HepG2 (cell line): ENCODE measurements at regions not wholly inside any gene's neighbourhood (a gene's known extent, or its start where the extent isn't known, plus 50 kb on each side); places are given as distances from the start of the nearest gene placed in this dataset.

Experiments used
- CAMTA2 ChIP-seq: sonication (generic); formaldehyde crosslinking; IDR thresholded peaks from 2 replicates; pipeline ENCODE4 v1.4.0; 2020; ENCODE audit warnings: mild to moderate bottlenecking, missing genetic modification reagents, borderline replicate concordance
- HOXA5 ChIP-seq: sonication (generic); formaldehyde crosslinking; IDR thresholded peaks from 2 replicates; pipeline ENCODE4 v1.4.0; 2020; ENCODE audit warnings: missing genetic modification reagents
- NFAT5 ChIP-seq: sonication (generic); formaldehyde crosslinking; IDR thresholded peaks from 2 replicates; pipeline ENCODE4 v1.4.0; 2020; ENCODE audit warnings: missing genetic modification reagents
- RBM39 ChIP-seq: fragments of 200-400 bp; formaldehyde crosslinking; IDR thresholded peaks from one replicate; pipeline ENCODE4 v1.6.1; 2018; ENCODE audit warnings: antibody characterized with exemption, mild to moderate bottlenecking, low read depth, low read length; ENCODE audit not compliant: poor library complexity, severe bottlenecking
- RFX5 ChIP-seq: IDR thresholded peaks from 2 replicates; pipeline ENCODE4 v1.6.1; 2011; ENCODE audit warnings: low read depth, low read length, improper control_type of control experiment
- SKIL ChIP-seq: sonication (generic); formaldehyde crosslinking; IDR thresholded peaks from 2 replicates; pipeline ENCODE4 v1.8.0; 2022; ENCODE audit warnings: missing genetic modification reagents, mild to moderate bottlenecking, moderate library complexity, borderline replicate concordance
- THAP7 ChIP-seq: sonication (generic); formaldehyde crosslinking; IDR thresholded peaks from 2 replicates; pipeline ENCODE4 v1.8.1; 2023; ENCODE audit warnings: mild to moderate bottlenecking, missing genetic modification reagents
- ZNF317 ChIP-seq: sonication (generic); formaldehyde crosslinking; IDR thresholded peaks from 2 replicates; pipeline ENCODE4 v1.5.0; 2020; ENCODE audit warnings: mild to moderate bottlenecking, missing genetic modification reagents
- ZNF547 ChIP-seq: sonication (generic); formaldehyde crosslinking; IDR thresholded peaks from 2 replicates; pipeline ENCODE4 v1.5.1; 2020; ENCODE audit warnings: mild to moderate bottlenecking, missing genetic modification reagents
- ZNF674 ChIP-seq: sonication (generic); formaldehyde crosslinking; IDR thresholded peaks from 2 replicates; pipeline ENCODE4 v1.5.0; 2020; ENCODE audit warnings: low read depth, mild to moderate bottlenecking, missing genetic modification reagents
- ZNF761 ChIP-seq: sonication (generic); formaldehyde crosslinking; conservative IDR thresholded peaks from 2 replicates; pipeline ENCODE4 v1.4.0; 2020; ENCODE audit warnings: mild to moderate bottlenecking, missing genetic modification reagents
- ZNF879 ChIP-seq: sonication (generic); formaldehyde crosslinking; IDR thresholded peaks from 2 replicates; pipeline ENCODE4 v1.8.1; 2023; ENCODE audit warnings: missing genetic modification reagents

GRCh38 chr13:111952814-111953213, 114.1 kb upstream of the SOX1 start (continued):
- TF ChIP-seq SKIL (CRISPR knock-in tag) (no peak), ZNF879 (CRISPR knock-in tag) (no peak), ZNF674 (CRISPR knock-in tag) (no peak), ZNF547 (CRISPR knock-in tag) (no peak), THAP7 (CRISPR knock-in tag) (no peak), ZNF317 (CRISPR knock-in tag) (no peak), CAMTA2 (CRISPR knock-in tag) (no peak), ZNF761 (no peak), NFAT5 (CRISPR knock-in tag) (no peak), RBM39 (no peak), RFX5 (no peak), HOXA5 (CRISPR knock-in tag) (no peak)
